ENCODE measurements at regions not wholly inside any gene's neighbourhood (a gene's known extent, or its start where the extent isn't known, plus 50 kb on each side); places are given as distances from the start of the nearest gene placed in this dataset.

- no peak overlapping the region for H3K4me2 ChIP-seq (ENCODE audit: low read length)
- no peak overlapping the region for H2AFZ ChIP-seq (ENCODE audit: low read length)
- TF ChIP-seq CTCF (conservative IDR thresholded peaks at IDR 0.05; ENCODE audit: low read length) (no peak), EZH2phosphoT487 (IDR thresholded peaks at IDR 0.05; ENCODE audit: borderline replicate concordance, low read depth, low read length) (no peak)
- ChIA-PET CTCF (ENCODE audit: unreplicated experiment) (no interaction called here), POLR2A (no interaction called here)
- H3K9me2 ChIP-seq (ENCODE audit: insufficient read depth, low read length), result no peaks in the 10 kb centered on the region
- H3K9me3 ChIP-seq (ENCODE audit: low read length), result no peaks in the 10 kb centered on the region
- no peaks in the 10 kb centered on the region for H4K20me1 ChIP-seq (ENCODE audit: insufficient read depth, low read length)
- intact Hi-C loops (cut with micrococcal nuclease; ENCODE audit: unreplicated experiment), result no loop called here
- no peaks in the 10 kb centered on the region for H3K4me1 ChIP-seq (ENCODE audit: insufficient read depth, low read length, poor library complexity, severe bottlenecking)
- H3K4me3 ChIP-seq (ENCODE audit: low read depth, low read length, poor library complexity, severe bottlenecking), result no peak overlapping the region
- H3K79me2 ChIP-seq (ENCODE audit: insufficient read depth, low read depth, low read length), result no peaks in the 10 kb centered on the region
- BruUV-seq (replicated peaks), result no TSS peak
- no peak for DNase-seq (ENCODE audit: low spot score)
- no peak overlapping the region for H3K27ac ChIP-seq (ENCODE audit: low read depth, low read length, poor library complexity, severe bottlenecking)
- H3K36me3 ChIP-seq (ENCODE audit: insufficient read depth, low read length), result no peaks in the 10 kb centered on the region
Measured at GRCh38 chr3:76699846-76700245, 340.1 kb upstream of the ROBO2 start.

DNA sequence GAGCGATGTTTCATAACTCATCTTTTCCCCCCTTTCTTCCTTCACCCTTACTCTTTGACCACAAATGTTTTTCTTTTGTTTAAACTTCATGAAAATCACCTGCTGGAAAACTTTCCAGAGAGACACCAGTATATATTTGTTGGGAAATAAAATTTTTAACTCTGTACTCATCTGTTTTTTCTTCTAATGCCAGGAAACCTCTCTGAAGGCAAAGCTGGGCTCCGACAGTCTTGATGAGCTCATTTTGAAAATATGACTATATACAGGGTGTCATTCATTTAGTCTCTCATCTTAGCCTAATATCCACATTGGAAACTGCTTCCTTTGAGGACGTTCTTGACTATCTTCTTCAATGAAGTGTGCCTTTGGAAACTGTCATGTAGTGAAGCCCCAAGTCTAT, 339.6 kb upstream of the ROBO2 start:
- ChIA-PET POLR2A (no interaction called here), CTCF (ENCODE audit: unreplicated experiment) (no interaction called here)
- no peak for DNase-seq (ENCODE audit: low spot score)
- Histone ChIP-seq H3K4me1 (ENCODE audit: insufficient read depth, low read length, poor library complexity, severe bottlenecking) (no peaks in the 10 kb centered on the region), H3K9me3 (ENCODE audit: low read length) (no peaks in the 10 kb centered on the region), H3K4me3 (ENCODE audit: low read depth, low read length, poor library complexity, severe bottlenecking) (no peak overlapping the region), H3K9me2 (ENCODE audit: insufficient read depth, low read length) (no peaks in the 10 kb centered on the region), H2AFZ (ENCODE audit: low read length) (no peak overlapping the region), H3K36me3 (ENCODE audit: insufficient read depth, low read length) (no peaks in the 10 kb centered on the region), H3K4me2 (ENCODE audit: low read length) (no peak overlapping the region), H4K20me1 (ENCODE audit: insufficient read depth, low read length) (no peaks in the 10 kb centered on the region), H3K27ac (ENCODE audit: low read depth, low read length, poor library complexity, severe bottlenecking) (no peak overlapping the region), H3K79me2 (ENCODE audit: insufficient read depth, low read depth, low read length) (no peaks in the 10 kb centered on the region)
- TF ChIP-seq CTCF (conservative IDR thresholded peaks at IDR 0.05; ENCODE audit: low read length) (no peak), EZH2phosphoT487 (IDR thresholded peaks at IDR 0.05; ENCODE audit: borderline replicate concordance, low read depth, low read length) (no peak)
- BruUV-seq (replicated peaks), result no TSS peak
- intact Hi-C loops (cut with micrococcal nuclease; ENCODE audit: unreplicated experiment), result no loop called here

GRCh38 chr3:76702676-76703075, 337.2 kb upstream of the ROBO2 start:
- intact Hi-C loops (cut with micrococcal nuclease; ENCODE audit: unreplicated experiment), result no loop called here
- H3K9me2 ChIP-seq (ENCODE audit: insufficient read depth, low read length), result no peaks in the 10 kb centered on the region
- H3K9me3 ChIP-seq (ENCODE audit: low read length), result no peaks in the 10 kb centered on the region
- POLR2A ChIA-PET, result no interaction called here
- TF ChIP-seq CTCF (conservative IDR thresholded peaks at IDR 0.05; ENCODE audit: low read length) (no peak), EZH2phosphoT487 (IDR thresholded peaks at IDR 0.05; ENCODE audit: borderline replicate concordance, low read depth, low read length) (no peak)
- DNase-seq (ENCODE audit: low spot score), result no peak
- H3K4me1 ChIP-seq (ENCODE audit: insufficient read depth, low read length, poor library complexity, severe bottlenecking), result no peaks in the 10 kb centered on the region
- no peak overlapping the region for H3K27ac ChIP-seq (ENCODE audit: low read depth, low read length, poor library complexity, severe bottlenecking)
- no peak overlapping the region for H3K4me2 ChIP-seq (ENCODE audit: low read length)
- no peaks in the 10 kb centered on the region for H3K36me3 ChIP-seq (ENCODE audit: insufficient read depth, low read length)
- CTCF ChIA-PET (ENCODE audit: unreplicated experiment), result no interaction called here
- no peaks in the 10 kb centered on the region for H4K20me1 ChIP-seq (ENCODE audit: insufficient read depth, low read length)
- H3K79me2 ChIP-seq (ENCODE audit: insufficient read depth, low read depth, low read length), result no peaks in the 10 kb centered on the region
- H3K4me3 ChIP-seq (ENCODE audit: low read depth, low read length, poor library complexity, severe bottlenecking), result no peak overlapping the region
- H2AFZ ChIP-seq (ENCODE audit: low read length), result no peak overlapping the region
- BruUV-seq (replicated peaks), result no TSS peak
